NCI-H2171 treated with DMSO at 0.1 percent for 48 hours (cell line): ENCODE measurements at regions not wholly inside any gene's neighbourhood (a gene's known extent, or its start where the extent isn't known, plus 50 kb on each side); places are given as distances from the start of the nearest gene placed in this dataset.
"Not testable (repeated sequence)": the region's sequence is repeated elsewhere in the genome, so short reads cannot be mapped to it uniquely, and the experiment has no call there.

ENCODE experiments used
- DNase-seq: peaks from one replicate; lab custom pipeline; 2025; lab: John Stamatoyannopoulos, UW

DNA sequence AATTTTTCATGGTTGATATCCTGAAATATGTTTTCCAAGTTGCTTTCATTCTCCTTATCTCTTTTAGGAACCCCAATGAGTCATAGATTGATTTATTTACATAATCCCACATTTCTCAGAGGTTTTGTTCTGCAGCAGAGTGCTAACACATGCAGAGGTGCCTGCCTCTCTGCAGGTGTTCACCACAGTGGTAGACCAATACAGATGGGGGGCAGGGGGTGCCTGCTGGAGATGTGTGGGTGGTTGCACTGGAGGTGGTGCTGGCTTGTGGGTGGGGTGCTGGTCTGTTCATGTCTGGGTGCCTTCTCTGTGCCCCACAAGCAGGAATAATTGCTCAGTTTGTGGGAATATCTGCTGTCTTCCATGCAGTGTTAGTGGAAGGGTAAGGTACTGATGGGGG lies 131.1 kb downstream of the JRKL start:
- no peak for DNase-seq

DNA sequence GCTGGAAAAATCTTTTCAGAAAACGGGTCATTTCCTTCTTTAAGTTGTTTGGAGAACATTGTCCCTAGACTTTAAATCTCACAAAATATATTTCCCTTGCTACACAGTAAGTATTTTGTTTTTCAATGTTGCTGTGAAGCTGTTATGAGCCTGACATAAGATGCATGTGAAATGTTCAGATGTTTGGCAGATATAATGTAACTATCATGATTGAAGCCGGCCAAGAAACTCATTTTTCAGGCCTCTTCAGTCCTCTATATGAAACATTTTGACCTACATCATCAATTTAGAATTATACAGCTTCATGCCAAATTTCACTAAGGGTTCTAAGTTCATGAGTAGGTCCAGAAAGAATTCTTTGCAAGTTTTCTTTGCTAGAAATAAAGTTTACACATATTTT lies 133.8 kb downstream of the JRKL start:
- DNase-seq: no peak

DNA sequence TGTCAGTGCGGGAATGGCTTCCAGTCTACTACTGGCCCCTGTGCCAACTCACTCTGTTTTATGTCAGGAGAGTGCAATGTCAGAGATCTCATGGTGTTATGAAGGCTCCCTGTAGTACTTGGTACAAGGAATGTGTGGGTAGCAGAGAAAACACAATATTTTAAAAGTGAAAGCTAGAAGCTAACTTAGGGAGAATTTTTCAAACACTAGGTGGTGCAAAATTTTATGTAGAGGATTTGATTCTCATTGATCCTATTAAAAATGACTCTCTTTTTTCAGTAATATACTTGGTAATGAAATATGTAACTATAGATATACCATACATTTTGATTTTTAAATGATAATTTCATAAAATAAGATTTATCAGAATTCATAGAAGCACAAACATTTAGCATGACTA lies 134.7 kb downstream of the JRKL start:
- no peak for DNase-seq

DNA sequence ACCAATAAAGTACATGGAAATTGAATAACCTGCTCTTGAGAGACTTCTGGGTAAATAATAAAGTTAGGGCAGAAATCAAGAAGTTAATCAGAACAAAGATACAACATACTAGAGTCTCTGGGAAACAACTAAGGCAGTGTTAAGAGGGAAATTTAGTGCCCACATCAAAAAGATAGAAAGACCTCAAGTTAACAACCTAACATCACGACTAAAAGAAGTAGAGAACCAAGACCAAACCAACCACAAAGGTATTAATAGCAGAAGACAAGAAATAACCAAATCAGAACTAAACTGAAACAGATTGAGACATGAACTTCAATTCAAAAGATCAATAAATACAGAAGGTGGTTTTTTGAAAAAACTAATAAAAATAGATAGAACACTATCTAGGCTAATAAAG lies 140.7 kb downstream of the JRKL start:
- no peak for DNase-seq

DNA sequence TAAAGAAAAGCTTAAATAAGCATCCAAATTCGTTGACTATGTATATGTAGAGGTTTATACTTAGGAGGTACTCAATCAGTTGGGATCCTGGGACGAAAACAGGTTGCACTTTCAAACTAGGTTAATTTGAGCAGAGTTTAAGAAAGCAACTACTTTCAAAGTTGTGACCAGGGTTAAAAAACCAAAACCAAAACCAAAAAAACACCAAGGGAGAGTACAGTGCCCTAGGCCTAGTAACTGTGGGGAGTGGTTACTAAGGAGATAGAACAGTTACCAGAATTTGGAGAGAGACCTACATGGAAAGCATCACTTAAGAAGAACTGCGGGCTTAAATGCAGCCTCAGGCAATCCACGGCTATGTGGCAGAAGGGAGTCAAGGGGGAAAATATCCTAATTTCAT lies 148.3 kb downstream of the JRKL start:
- DNase-seq: no peak

DNA sequence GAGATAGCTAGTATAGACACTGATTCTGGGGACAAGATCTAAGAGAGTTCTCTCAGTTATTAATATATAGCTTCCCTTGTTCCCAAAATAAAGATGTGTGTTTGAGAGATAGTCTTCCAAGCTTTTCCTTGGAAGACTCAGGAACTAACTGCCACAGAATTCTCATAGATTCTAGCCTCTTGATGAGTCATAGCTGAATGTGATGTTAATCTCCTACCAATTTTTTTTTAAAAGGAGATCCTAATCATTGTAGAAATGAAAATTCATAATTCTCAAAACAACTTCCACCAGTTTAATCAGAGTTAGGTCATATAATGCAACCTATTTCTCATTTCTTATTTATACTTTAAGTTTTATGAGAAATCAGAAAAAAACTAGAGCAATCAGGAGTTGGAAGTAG lies 148.8 kb downstream of the JRKL start:
- no peak for DNase-seq

DNA sequence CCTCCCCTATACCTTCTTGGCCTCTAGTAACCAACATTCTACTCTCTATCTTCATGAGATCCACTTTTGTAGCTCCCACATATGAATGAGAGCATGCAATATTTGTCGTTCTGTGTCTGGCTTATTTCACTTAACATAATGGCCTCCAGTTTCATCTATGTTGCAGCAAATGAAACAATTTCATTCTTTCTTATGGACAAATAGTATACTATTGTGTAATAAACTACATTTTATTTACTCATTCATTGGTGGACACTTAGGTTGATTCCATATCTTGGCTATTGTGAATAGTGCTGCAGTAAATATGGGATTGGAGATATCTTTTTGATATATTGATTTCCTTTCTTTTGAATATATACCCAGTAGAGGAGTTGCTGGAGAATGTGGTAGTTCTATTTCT lies 151.1 kb downstream of the JRKL start:
- DNase-seq: no peak

DNA sequence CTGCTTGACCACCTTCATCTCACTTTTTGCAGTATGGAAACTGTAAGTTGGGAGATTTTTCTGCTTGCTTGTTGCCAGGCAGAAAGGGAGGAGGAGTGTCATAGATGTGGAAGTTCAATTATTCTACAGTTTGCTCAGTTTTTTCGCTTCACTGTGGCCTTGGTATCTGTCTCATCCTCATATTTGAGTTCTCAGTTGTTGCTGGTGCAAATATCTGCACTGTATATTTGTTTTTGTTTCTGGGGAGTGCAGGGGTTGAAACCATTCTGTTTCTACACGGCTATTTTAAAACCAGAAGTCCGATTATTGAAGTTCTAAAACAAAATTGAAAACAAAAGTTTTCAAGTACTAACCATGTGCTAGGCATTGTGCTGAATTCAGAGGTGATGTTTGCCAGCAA lies 153.4 kb downstream of the JRKL start:
- DNase-seq: no peak

DNA sequence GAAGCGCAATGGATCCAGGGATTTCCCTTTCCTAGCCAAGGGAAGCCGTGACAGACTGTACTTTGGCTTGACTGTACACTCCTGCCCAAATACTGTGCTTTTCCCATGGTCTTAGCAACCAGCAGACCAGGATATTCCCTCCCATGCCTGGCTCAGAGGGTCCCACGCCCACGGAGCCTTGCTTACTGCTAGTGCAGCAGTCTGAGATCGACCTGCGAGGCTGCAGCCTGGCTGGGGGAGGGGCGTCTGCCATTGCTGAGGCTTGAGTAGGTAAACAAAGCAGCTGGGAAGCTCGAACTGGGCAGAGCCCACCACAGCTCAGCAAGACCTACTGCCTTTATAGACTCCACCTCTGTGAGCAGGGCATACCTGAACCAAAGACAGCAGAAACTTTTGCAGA lies 155.4 kb downstream of the JRKL start:
- not testable (repeated sequence) for DNase-seq

DNA sequence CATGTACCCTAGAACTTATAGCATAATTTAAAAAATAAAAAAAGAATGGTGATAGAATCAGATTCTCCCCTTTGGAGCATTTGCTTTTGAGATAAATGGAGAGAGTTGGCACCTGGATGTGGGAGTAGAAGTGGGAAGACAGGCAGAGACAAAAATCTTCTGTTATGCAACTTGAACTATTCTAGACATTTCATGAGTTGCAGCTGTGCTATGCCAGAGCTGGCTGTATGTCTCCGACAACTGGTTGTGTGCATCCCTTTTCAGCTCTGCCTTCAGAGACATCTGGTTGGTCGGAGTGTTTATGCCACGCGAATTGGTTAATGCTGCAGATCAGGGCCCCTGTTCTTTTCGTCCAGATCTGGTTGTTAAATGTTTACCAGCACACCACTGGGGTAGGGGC lies 161.3 kb downstream of the JRKL start:
- no peak for DNase-seq

DNA sequence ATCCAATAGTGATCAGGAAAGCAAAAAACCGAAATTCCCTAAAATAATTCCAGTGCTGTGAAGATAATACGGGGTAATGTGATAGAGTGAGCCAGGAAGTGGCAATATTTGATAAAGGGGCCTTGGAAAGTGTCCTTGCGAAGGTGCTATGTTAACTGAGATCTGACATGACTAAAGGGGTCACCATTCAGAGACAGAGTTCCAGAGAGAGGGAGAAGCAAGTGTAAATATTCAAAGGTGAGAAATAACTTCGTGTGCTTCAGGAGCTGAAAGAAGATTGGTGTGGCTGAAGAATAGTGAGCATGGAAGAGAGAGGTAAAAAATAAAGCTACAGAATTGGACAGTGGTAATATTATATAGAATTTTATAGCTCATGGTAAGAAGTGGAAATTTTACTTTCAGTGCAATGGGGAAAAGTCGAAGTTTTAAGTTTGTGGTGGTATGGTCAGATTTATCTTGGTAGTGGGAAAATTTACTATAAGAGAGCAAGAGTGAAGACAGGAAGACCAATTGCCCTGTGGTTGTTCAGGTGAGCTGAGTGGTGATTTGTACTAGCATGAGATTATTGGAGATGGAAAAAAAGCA lies 164.5 kb downstream of the JRKL start:
- no peak for DNase-seq

DNA sequence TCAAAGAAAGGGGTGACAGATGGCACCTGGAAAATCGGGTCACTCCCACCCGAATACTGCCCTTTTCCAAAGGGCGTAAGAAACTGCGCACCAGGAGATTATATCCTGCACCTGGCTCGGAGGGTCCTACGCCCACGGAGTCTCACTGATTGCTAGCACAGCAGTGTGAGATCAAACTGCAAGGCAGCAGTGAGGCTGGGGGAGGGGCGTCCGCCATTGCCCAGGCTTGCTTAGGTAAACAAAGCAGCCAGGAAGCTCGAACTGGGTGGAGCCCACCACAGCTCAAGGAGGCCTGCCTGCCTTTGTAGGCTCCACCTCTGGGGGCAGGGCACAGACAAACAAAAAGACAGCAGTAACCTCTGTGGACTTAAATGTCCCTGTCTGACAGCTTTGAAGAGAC lies 166.0 kb downstream of the JRKL start:
- DNase-seq: not testable (repeated sequence)

DNA sequence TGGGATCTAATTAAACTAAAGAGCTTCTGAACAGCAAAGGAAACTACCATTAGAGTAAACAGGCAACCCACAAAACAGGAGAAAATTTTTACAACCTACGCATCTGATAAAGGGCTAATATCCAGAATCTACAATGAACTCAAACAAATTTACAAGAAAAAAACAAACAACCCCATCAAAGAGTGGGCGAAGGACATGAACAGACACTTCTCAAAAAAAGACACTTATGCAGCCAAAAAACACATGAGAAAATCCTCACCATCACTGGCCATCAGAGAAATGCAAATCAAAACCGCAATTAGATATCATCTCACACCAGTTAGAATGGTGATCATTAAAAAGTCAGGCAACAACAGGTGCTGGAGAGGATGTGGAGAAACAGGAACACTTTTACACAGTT lies 170.9 kb downstream of the JRKL start:
- DNase-seq: not testable (repeated sequence)

DNA sequence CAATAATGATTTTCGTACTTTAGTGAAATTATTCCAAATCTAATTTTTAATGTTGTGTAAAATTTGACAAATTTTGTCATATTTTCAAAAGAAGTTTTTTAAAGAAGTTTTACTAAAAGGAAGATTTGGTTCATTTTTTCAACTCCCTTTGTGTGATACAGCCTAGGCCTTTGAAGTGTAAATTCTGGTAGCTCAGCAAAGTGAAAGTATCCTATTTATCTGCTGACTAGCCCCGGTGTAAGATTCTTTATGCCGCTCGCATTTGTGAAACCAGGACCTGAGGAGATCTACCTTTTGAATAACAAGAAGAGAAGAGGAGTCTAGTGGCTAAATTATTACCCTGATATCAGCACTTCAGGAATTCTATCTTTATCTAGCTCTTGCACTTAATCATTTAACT lies 177.4 kb downstream of the JRKL start:
- DNase-seq: no peak

DNA sequence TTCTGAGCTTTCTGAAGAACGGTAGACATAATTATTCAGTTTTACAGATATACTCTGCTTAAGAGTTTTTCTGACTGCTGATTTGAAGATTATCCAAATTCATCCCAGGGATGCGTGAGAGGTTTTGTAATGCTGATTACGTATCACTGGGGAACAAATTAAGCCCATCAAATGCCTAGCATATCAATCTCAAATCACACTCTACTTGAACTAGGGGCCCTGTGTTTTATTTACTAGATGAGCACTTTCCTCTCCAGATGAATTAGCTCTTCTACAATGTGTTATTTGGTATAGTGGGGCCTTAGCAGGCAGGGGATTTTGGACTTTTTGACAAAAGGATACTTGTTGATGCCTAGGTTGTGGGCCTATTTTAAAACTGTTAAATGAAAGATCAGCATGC lies 177.9 kb downstream of the JRKL start:
- no peak for DNase-seq

DNA sequence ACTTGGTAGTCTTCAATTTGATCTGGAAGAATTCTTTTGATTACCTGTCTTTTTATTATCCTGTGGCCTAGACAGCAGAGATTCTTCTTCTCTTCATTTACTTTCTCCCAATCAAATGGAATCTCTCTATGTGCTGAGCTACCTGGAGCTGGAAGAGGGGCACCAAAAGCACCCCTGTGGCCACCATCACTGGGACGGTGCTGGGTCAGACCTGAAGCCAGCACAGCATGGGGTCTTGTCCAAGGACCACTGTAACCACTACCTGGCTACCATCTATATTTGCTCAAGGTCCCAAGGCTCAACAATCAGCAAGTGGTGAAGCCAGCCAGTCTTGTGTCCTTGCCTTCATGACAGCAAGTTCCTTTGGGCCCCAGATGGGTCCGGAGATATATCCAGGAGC lies 186.6 kb downstream of the JRKL start:
- DNase-seq: no peak

DNA sequence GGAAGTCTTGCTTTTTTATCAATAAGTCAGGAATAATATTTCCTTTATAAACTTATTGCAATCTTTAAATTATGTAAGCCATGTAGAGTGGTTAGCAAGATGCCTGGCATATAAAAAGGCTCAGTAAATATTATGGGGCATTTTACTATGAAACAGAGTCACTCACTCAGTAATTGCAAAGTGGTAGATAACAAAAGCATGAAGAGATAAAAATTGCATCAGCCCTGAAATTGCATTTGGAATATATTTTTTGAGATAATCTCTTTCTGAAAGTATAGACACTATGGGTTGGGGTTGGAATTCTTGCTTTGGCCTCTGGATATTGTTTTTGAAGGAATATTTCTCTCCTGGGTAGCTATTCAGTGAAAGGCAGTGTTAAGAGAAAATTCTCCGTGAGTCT lies 188.6 kb downstream of the JRKL start:
- no peak for DNase-seq

DNA sequence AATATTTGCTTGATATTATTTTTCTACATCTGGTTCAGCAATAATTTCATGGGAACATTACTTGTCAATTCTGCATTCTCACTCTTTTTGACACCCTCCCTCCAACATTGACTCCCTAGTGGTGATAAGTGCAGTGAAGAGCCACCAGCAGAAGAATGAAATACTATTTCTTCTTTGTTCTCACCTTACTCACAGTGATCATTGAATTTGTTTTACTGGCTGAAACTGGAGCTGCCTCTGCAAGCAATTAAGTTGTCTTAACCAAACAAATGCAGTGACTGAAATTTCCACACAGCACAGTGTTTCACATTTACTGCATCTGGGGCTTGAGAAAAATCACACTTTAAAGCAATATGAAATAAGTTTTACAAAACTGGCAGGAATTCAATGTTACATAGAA lies 189.8 kb downstream of the JRKL start:
- peak; percentile 38 for DNase-seq

DNA sequence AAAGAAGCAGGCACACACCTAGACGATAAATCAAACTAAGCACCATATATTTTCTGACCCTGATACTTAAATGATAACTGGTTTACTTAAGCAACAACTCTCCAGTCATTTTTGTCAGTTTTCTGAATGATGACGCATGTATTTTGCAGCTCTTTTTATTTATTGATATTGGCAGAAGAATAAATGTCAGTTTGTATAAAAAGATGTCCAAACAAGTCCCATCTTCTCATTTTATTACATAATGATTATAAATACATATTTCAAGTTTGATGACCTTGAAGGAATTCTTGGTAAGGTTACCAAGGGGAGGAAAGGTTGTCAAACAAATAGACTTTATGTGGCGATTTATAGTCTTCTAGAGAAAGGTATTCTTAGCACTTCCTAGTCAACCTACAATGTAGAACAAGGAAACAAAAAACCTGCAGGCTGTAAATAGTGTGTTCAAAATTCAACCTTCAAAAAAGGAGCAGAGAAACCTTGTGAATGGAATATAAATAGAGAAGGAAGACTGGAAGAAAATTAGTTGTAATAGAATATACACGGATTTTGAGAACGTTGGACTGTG lies 190.7 kb downstream of the JRKL start:
- no peak for DNase-seq

DNA sequence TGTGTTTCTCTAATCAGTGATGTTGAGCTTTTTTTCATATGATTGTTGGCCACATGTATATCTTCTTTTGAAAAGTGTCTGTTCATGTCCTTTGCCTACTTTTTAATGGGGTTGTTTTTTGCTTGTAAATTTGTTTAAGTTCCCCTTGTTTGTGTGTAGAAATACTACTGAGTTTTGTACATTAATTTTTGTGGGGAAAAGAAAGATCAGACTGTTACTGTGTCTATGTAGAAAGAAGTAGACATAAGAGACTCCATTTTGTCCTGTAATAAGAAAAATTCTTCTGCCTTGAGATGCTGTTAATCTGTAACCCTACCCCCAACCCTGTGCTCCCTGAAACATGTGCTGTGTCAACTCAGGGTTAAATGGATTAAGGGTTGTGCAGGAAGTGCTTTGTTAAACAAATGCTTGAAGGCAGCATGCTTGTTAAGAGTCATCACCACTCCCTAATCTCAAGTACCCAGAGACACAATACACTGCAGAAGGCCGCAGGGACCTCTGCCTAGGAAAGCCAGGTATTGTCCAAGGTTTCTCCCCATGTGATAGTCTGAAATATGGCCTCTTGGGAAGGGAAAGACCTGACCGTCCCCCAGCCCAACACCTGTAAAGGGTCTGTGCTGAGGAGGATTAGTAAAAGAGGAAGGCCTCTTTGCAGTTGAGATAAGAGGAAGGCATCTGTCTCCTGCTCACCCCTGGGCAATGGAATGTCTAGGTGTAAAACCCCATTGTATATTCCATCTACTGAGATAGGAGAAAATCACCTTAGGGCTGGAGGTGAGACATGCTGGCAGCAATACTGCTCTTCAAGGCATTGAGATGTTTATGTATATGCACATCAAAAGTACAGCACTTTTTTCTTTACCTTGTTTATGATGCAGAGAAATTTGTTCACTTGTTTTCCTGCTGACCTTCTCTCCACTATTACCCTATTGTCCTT lies 196.4 kb downstream of the JRKL start:
- DNase-seq: not testable (repeated sequence)

DNA sequence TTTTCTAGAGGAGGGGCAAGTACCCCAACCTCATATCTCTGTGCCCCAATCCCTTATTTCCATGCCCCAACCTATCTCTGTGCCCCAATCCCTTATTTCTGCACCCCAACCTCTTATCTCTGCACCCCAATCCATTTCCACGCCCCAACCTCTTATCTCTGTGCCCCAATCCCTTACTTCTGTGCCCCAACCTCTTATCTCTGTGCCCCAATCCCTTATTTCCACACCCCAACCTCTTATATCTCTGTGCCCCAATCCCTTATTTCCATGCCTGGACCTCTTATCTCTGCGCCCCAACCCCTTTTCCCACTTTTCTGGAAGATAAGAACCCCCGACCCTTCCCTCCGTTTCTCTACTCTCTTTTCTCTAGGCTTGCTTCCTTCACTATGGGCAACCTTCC lies 199.0 kb downstream of the JRKL start:
- DNase-seq: not testable (repeated sequence)

DNA sequence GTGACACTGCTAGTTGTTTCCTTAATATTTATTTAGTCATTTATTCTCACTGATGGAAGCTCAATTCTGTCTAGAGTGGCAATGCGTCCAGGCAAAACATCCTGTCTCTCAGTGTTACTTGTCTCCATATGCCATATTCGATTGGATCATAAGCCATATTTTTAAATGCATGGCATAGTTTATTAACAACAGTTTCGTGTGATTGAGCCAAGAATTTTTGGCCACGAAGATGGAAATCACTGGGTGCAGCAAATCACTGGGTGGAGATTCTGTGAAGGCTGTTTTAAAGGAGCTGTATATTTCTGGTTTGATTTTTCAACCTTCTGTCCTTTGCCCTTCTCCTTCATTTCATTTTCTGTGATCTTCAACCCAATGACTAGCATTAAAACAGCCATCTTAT lies 205.2 kb downstream of the JRKL start:
- DNase-seq: no peak

DNA sequence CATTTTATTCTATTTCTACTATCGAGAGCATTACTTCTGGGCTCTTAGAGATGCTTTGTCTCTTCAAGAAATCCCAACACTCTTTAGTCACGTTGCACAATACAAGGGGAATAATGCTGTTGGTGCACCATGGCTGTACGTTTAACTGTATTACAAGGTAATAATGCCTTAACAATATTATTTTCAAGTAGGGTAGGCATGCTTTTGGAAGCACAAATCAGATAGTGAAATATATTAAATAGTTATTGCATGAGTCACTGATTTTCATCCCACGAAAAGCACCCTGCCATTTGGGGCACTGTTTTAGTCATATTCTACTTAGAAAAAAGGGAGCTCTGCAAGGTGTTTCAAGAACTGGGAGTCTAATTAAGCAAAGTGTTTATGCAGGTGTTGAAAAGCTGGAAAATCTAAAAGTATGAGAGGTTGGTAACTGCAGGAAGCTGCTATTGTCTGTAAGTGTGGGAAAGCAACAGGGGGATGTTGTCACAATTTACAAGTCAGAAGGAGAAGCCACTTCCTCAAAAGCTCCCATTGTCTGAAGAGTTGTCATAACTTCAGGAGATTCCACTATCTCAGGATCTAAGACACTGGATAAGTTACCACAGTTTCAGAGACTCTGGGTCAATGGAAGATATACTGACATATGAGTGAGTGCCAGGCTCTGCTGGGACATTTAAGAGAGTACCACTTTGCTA lies 218.2 kb downstream of the JRKL start:
- DNase-seq: no peak
